GM23338 (cell line): ENCODE measurements at regions not wholly inside any gene's neighbourhood (a gene's known extent, or its start where the extent isn't known, plus 50 kb on each side); places are given as distances from the start of the nearest gene placed in this dataset.

Experiments used
- CREB1 ChIP-seq: fragments of 250-450 bp; sonication (Bioruptor Pico); IDR thresholded peaks from 2 replicates; pipeline ENCODE4 v1.5.0; 2020; ENCODE audit warnings: low read depth, mild to moderate bottlenecking, moderate library complexity
- EZH2 ChIP-seq: fragments of 200-600 bp; sonication (generic); IDR thresholded peaks from one replicate; pipeline ENCODE4 v1.8.0; 2017; ENCODE audit warnings: antibody characterized with exemption, mild to moderate bottlenecking, low read depth; ENCODE audit not compliant: unreplicated experiment
- EZH2phosphoT487 ChIP-seq: fragments of 200-600 bp; sonication (generic); IDR thresholded peaks from one replicate; pipeline ENCODE4 v1.8.1; 2018; ENCODE audit warnings: antibody characterized with exemption; ENCODE audit not compliant: unreplicated experiment
- JUNB ChIP-seq: IDR thresholded peaks from one replicate; pipeline ENCODE4 v1.6.1; 2016; ENCODE audit warnings: antibody characterized with exemption; ENCODE audit not compliant: unreplicated experiment
- POLR2AphosphoS5 ChIP-seq: IDR thresholded peaks from 2 replicates; pipeline ENCODE4 v1.6.1; 2016; ENCODE audit warnings: antibody characterized with exemption, low read depth
- STAT1 ChIP-seq: IDR thresholded peaks from one replicate; pipeline ENCODE4 v1.6.1; 2016; ENCODE audit warnings: antibody characterized with exemption; ENCODE audit not compliant: unreplicated experiment
- ZNF114 ChIP-seq: fragments of 250-450 bp; sonication (Bioruptor Pico); IDR thresholded peaks from 2 replicates; pipeline ENCODE4 v1.5.0; 2020; ENCODE audit warnings: mild to moderate bottlenecking, moderate library complexity
- TF ChIP-seq, protein P1 (sequence below), 2 experiments: fragments of 200-600 bp in 1 of 2; sonication (generic) in 1 of 2; conservative IDR thresholded peaks; 2 replicates each; pipeline versions ENCODE4 v1.5.1 to v1.6.1; 2016 to 2017; ENCODE audit warnings: antibody characterized with exemption in 2 of 2, low read depth in 2 of 2, mild to moderate bottlenecking in 2 of 2, moderate library complexity in 1 of 2
- TF ChIP-seq, protein P2 (sequence below): IDR thresholded peaks from one replicate; pipeline ENCODE4 v1.6.1; 2018; ENCODE audit warnings: antibody characterized with exemption; ENCODE audit not compliant: unreplicated experiment
- TF ChIP-seq, protein P3 (sequence below): IDR thresholded peaks from 2 replicates; pipeline ENCODE4 v1.6.1; 2016; ENCODE audit warnings: antibody characterized with exemption

DNA sequence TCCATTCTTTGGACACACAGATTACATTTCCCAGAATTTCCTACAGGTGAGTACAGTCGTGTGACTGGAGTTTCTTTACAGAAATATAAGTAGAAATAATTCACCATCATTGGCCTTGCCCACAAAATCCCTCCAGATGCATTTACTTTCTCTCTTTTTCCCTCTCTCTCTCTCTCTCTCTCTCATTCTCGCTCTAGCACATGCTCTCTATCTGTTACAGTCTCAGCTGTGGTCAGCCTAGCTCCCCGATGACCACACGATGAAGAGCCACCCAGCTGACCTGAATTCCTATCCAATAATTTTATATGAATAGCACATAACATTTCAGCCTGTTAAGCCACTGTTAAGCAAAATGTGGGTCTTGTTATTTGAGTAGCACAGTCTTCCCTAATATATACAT is 507.9 kb downstream of the PCDH7 start:
- TF ChIP-seq POLR2AphosphoS5 (no peak), EZH2 (no peak), JUNB (no peak), EZH2phosphoT487 (no peak), CREB1 (CRISPR knock-in tag) (no peak), ZNF114 (CRISPR knock-in tag) (no peak), STAT1 (no peak)
- TF ChIP-seq, protein P1, sequence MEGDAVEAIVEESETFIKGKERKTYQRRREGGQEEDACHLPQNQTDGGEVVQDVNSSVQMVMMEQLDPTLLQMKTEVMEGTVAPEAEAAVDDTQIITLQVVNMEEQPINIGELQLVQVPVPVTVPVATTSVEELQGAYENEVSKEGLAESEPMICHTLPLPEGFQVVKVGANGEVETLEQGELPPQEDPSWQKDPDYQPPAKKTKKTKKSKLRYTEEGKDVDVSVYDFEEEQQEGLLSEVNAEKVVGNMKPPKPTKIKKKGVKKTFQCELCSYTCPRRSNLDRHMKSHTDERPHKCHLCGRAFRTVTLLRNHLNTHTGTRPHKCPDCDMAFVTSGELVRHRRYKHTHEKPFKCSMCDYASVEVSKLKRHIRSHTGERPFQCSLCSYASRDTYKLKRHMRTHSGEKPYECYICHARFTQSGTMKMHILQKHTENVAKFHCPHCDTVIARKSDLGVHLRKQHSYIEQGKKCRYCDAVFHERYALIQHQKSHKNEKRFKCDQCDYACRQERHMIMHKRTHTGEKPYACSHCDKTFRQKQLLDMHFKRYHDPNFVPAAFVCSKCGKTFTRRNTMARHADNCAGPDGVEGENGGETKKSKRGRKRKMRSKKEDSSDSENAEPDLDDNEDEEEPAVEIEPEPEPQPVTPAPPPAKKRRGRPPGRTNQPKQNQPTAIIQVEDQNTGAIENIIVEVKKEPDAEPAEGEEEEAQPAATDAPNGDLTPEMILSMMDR (conservative IDR thresholded peaks at IDR 0.05; ENCODE audit: low read depth in 2 of 2): no peak
- TF ChIP-seq, protein P2, sequence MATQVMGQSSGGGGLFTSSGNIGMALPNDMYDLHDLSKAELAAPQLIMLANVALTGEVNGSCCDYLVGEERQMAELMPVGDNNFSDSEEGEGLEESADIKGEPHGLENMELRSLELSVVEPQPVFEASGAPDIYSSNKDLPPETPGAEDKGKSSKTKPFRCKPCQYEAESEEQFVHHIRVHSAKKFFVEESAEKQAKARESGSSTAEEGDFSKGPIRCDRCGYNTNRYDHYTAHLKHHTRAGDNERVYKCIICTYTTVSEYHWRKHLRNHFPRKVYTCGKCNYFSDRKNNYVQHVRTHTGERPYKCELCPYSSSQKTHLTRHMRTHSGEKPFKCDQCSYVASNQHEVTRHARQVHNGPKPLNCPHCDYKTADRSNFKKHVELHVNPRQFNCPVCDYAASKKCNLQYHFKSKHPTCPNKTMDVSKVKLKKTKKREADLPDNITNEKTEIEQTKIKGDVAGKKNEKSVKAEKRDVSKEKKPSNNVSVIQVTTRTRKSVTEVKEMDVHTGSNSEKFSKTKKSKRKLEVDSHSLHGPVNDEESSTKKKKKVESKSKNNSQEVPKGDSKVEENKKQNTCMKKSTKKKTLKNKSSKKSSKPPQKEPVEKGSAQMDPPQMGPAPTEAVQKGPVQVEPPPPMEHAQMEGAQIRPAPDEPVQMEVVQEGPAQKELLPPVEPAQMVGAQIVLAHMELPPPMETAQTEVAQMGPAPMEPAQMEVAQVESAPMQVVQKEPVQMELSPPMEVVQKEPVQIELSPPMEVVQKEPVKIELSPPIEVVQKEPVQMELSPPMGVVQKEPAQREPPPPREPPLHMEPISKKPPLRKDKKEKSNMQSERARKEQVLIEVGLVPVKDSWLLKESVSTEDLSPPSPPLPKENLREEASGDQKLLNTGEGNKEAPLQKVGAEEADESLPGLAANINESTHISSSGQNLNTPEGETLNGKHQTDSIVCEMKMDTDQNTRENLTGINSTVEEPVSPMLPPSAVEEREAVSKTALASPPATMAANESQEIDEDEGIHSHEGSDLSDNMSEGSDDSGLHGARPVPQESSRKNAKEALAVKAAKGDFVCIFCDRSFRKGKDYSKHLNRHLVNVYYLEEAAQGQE: no peak
- TF ChIP-seq, protein P3, sequence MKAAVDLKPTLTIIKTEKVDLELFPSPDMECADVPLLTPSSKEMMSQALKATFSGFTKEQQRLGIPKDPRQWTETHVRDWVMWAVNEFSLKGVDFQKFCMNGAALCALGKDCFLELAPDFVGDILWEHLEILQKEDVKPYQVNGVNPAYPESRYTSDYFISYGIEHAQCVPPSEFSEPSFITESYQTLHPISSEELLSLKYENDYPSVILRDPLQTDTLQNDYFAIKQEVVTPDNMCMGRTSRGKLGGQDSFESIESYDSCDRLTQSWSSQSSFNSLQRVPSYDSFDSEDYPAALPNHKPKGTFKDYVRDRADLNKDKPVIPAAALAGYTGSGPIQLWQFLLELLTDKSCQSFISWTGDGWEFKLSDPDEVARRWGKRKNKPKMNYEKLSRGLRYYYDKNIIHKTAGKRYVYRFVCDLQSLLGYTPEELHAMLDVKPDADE: no peak
